Hepatocyte (in vitro differentiated cells): ENCODE measurements at regions not wholly inside any gene's neighbourhood (a gene's known extent, or its start where the extent isn't known, plus 50 kb on each side); places are given as distances from the start of the nearest gene placed in this dataset.

Experiments
- CTCF ChIP-seq: fragments of 200-600 bp; sonication (generic); IDR thresholded peaks from 2 replicates; pipeline ENCODE4 v1.5.1; 2016; ENCODE audit warnings: antibody characterized with exemption, mild to moderate bottlenecking; ENCODE audit not compliant: poor library complexity
- EZH2 ChIP-seq: fragments of 200-600 bp; sonication (generic); IDR thresholded peaks from 2 replicates; pipeline ENCODE4 v1.6.1; 2016; ENCODE audit warnings: antibody characterized with exemption, mild to moderate bottlenecking, borderline replicate concordance

- TF ChIP-seq CTCF (no peak), EZH2 (no peak)
Measured at GRCh38 chr2:222353993-222354392, 55.2 kb upstream of the PAX3 start.
